Fibroblast of skin of right biceps (primary cell): ENCODE measurements at regions not wholly inside any gene's neighbourhood (a gene's known extent, or its start where the extent isn't known, plus 50 kb on each side); places are given as distances from the start of the nearest gene placed in this dataset.
"Not testable (repeated sequence)": the region's sequence is repeated elsewhere in the genome, so short reads cannot be mapped to it uniquely, and the experiment has no call there.

Experiments used
- DNase-seq: peaks from one replicate; pipeline ENCODE4 v3.0.0-alpha.2; 2013

DNA sequence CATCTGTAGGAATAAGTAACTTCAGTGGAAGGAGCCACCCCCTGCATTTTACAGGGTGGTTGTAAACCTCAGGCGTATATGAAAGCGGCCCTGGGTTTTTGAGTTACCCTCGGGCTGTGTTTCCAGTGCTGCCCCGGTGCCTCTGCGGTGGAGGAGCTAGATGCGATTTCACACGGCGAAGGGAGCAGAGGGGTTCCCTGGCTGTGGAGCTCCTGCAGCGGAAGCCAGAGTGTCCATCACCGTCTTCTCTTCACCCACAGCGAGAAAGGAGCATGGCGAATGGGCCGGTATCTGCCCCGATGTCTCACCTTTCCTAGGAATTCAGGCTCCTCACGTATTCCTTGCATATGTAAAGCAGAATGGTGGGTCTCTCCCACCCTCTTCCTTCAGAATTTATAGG lies 253.6 kb downstream of the THBS2 start:
- DNase-seq, result no peak

DNA sequence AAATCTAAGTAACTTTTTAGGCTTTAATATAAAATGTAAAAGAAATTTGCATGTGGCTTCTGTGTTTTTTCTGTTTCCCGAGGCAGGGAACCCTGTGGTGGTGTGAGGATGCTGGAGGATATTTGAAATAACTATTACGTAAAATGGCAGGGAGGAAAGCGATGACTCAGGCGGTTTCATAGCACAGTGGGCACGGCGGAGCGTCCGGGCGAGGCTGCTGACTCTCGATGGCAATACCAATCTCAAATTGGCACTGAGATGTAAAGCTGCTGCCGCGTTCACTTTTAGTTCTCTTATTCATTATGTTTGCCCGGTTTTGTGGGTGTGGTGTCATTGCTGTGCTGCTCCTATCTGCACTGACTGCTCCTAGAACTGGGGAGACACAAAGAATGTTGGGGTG lies 254.3 kb downstream of the THBS2 start:
- DNase-seq, result no peak

DNA sequence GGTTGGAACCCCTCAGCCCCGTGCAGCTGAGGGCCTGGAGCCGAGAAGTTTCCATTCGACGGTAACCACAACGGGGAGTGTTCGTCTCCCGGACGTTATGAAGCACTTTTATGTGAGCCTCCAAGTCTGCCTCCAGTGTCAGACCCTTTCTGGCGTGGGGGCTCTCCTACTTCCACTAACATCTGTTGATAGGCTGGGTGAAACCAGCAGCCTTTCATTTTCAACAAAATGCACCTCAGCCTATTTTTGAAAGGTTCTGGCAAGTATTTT lies 257.4 kb downstream of the THBS2 start:
- DNase-seq, result no peak

DNA sequence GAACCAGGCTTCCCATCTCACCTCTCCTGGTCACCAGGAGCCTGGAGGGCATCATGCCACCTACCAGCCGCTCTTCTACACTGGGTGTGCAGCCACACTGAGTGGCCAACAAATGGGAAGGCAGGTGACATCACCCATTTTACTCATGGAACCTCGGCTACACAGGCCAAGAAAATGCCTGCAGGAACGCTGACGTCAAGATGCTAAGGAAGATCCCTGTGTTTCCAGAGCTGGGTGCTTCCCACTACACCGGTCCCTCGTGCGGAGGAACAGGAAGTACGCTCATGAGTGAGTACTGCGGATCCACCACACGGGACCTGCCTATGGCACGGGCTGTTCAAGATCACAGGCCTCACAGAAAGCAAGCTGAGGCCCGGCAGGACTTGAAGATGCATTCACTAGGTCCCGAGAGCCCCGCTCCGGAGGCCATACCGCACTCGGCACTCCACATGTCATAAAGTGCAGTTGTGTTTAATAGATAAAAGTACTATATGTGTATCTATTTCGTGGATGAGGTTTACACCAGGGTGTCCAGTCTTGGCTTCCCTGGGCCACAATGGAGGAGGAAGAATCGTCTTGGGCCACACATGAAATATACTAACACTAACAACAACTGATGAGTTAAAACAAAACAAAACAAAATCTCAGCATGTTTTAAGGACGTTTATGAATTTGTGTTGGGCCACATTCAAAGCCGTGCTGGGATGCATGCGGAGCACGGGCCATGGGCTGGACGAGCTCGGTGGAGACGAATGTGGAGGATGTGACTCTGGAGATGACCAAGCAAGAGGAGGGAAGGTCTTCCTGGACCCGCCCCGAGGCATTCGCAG lies 257.9 kb downstream of the THBS2 start:
- no peak for DNase-seq

DNA sequence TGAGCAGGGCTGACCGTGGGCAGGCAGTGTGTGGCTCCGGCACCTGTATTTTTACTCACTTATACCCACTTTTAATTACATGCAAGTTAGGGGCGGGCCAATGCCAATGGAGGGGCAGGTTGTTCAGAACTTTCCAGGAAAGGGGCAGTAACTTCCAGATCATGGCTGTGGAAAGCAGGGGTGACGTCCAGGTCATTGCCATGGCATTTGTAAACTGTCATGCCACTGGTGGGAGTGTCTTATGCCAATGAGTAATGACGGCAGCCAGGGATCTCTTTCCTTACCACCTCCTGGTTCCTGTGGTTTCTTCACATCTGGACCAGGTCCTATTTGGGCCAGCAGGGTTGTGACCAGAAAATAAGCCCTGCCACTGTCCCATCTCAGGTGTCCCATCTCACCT lies 258.7 kb downstream of the THBS2 start:
- no peak for DNase-seq

DNA sequence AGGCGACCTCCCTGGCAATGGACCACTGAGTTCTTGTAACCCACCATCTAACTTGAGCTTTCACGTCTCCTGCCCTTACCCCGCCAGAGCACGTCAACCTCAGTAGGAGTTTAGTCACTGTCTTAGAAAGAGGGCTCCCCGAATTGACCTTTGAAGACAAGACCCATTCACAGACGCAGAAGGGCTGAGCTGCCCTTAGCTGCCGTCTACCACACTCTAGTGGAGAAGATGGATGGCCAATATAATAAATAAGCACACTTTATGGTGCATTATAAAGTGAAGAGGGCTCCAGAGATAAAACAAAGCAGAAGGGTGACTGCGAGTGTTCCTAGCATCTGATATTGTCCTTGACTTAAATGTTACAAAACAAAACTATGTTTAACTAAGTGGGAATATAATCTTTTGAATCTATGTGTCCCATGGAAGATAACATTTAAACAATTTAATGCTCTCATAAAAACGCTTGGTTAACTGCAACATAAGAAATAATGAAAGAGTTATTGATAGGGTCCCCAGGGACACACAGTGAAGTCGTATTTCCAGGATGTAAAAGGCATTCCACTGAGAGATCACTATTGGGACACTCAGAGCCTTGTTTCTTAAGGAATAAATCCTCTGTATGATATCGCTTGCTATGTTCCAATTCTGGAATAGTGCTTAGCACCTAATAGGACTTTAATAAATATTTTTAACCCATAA lies 261.1 kb downstream of the THBS2 start:
- DNase-seq, result no peak

DNA sequence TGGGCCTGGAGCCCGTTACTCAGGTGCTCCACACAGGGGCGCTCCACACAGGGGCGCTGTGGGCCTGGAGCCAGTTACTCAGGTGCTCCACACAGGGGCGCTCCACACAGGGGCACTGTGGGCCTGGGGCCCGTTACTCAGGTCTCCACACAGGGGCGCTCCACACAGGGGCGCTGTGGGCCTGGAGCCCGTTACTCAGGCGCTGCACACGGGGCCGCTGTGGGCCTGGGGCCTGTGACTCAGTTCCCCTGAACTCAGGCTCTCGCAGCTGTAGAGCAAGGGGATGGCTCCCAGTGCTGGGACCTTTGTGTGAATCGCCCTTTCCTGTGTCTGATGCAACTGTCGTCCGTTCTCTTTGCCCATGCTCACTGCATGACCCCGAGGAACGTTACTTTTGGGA lies 262.0 kb downstream of the THBS2 start:
- not testable (repeated sequence) for DNase-seq

DNA sequence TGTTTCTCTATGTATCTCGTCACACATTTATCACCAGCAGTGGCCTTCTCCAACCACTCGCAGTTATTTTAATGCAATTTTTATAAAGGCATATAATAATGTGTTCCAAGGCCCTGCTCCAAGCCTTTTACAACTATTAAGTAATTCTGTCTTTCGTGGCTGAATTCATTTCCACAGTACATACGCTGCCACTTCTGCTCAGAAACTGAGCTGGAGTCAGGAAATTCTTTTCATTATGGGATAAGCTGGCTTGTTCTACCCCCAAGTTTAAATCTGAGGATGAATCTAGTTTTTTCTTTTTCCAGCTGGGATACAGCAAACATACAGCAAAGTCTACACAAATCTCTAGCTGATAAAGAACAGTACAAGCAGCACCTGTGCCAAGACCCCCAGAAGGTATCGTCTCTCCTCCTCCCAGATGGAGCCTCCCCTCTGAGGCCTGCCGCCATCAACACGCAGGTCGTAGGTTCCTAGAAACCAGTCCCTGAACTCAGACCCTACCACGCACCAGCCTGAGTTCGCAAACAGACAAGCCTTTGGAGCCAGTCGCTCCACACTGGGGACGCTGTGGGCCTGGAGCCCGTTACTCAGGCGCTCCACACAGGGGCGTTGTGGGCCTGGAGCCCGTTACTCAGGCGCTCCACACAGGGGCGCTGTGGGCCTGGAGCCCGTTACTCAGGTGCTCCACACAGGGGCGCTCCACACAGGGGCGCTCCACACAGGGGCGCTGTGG lies 263.5 kb downstream of the THBS2 start:
- no peak for DNase-seq

DNA sequence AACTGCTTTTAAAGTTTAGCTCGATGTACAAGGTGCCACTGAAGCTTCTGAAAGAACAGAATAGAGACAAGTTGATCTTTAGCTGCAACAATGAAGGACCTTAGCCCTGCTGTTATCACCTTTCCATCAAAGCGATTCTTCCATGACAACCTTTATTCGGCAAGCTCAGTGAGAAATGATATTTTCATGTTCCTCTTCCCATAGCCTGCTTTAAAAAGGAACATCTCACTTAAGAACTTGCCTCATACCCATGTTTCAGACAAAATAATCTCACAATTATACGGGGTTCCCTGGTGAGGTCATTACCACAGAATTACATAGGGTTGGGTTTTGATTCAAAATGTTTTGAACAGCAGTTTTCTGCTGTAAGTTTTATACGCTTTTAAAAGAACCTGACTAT lies 264.2 kb downstream of the THBS2 start:
- no peak for DNase-seq

DNA sequence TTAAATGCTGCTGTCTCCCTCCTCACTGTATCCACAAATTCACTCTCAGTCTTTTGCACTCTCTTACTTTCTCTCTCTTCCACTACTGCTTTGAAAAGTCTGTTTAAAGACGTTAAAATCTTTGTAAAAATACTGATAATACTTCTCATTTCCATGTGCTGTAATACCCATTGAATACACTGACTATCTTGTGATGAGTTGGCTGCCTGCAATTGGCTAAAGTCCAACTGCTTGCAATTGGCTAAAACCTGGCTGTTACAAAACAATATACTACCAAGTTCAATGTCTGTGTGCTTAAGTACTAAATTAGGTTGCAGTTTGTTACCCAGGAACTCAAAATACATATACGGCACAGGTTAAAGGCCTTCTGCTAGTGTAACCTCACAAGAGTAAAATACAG lies 264.8 kb downstream of the THBS2 start:
- DNase-seq, result peak; percentile 16

DNA sequence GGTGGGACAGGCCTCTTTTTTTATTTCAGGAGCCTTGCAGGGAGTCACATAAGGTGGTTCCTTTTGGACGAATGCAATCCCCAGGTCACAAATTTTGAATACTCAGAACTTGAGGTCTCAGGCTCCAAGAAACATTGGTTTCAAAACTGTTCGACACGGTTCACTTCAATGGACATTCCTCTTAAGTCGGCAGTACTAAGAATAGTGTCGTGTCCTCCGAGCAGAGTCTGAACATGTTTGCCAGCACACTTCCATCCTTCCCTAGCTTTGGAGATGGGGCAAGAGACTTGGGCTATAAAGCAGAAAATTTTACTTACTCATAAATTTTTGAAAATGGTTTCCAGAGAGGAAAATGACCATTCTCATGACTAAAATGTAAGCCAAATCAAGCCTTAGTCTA lies 265.4 kb downstream of the THBS2 start:
- DNase-seq, result no peak

DNA sequence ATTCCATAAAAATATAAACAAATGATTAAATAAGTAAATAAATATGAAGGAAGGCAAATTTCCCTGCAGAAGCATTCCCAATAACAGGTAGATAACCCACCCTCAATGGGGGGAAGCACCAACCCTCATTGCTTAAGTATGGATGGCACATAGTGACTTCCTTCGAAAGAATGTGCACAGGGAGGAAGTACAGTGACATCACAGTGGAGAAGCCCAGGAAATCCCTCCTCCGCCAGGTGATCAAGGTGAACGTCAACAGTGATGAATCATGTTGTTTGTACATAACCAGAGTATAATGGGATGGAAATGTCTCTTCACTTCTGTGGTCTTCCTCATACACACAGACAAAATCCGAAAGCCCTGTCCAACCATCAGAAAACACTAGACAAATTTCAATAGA lies 267.9 kb downstream of the THBS2 start:
- DNase-seq, result no peak

DNA sequence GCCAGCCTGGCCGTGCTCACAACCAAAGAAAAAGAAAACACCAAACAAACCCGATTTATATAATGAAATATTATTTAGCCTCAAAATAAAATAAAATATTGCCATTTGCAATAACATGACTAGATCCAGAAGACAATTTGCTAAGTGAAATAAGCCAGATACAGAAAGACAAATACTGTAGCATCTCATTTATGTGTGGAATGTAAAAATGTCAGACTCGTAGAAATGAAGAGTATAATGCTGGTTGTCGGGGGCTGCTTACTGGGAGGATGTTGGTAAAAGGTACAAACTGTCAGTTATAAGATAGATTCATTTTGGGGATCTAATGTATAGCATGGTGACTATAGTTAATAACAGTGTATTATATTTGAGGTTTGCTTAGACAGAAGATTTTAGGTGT lies 269.7 kb downstream of the THBS2 start:
- DNase-seq, result no peak

DNA sequence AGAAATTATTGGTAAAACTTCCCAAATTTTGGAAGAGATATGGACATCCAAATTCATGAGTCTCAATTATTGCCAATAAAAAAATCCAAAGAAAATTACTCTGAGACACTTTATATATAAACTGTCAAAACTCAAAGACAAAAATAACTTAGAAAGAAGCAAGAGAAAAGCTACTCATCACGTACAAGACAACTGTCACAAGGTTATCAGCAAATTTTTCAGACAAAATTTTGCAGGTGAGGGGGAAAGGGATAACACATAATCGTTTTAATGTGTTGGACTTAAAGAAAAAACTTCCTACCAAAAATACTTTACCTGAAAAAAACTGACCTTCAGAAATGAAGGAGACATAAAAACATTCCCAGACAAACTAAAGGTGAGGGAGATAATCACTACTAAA lies 272.5 kb downstream of the THBS2 start:
- DNase-seq, result no peak

DNA sequence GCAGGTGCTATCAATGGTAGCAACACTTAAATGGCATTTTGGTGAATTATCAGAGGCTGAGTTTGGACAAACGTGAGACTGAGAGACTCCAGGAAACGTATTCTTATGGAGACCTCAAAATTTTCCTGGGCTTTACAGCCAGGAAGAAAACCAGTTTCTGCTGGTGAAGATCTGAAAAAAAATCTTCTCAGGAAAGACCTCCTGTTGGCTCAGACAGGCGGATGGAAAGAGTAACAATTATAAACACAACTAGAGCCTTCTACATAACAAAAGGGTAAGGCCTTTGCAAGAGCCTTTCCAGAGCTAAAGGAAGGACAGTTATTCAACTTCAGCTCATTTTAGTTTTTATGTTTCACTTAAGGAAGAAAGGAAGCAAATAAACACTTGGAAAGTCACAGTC lies 274.4 kb downstream of the THBS2 start:
- DNase-seq, result no peak

DNA sequence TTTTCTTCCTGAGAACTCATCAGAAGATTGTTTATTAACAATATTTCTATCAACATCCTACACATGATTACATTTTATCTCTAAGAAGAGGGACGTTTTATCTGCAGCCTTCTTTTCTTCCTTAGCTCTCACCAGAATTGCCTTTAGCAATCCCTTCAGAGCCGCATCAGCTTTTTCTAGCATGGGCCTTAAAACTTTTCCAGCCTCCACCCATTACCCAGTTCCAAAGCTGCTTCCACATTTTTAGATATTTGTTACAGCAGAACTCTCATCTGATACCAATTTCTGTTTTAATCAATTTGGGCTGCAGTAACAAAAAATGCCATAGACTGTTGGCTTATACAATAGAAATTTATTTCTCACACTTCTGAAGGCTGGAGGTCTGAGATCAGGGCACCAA lies 281.5 kb downstream of the THBS2 start:
- DNase-seq, result no peak

DNA sequence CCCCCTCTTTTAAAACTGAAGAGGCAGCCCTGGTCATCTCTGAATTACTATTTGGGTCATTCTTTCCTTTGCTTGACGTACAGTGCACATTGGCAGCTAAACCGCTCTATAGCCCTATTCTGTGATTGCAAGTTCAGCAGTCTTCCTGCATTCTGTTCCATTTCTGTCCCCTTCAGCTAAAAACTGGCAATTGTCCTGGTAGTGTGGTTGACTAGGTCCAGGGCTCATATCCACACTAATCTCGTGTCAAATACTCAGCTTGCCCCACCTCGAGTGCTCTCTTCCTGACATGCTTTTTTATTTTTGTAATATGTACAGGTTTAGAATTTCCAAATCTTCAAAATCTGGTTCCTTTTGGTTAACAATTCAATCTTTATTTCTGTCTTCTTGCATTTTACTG lies 282.1 kb downstream of the THBS2 start:
- DNase-seq, result no peak

DNA sequence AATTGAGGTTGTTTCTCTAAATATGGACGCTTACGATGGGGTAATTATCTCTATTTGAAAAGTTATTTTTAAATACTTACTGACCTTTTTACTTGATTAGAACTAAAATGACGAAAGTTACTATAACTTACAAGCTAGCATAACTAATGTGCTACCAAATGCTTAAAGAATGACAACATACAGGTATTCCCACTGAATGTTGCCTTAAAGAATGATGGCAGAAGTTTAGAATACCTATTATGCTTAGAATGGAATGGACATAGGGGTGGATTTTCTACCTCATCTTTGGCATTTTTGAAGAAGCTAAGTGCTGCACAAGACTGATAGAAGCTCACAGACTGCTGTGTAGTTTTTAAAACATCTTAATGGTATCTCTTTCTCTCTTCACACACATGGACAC lies 284.8 kb downstream of the THBS2 start:
- no peak for DNase-seq

DNA sequence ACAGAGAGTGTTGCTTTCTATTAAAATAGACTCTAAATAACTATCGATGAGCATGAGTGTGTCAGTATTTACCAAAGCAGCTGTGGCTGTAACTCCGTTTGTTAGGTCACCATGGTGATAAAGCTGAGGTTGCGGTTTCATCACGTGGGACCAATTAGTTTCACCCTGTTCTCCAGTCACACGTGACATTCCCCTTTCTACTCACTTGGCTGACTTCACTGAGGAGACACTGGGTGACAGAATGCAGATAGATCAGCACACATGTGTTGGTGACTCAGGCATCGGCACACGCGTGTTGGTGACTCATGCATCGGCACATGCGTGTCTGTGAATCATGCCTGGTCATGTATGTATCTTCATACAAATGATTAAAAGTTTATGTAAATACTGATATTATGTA lies 285.4 kb downstream of the THBS2 start:
- peak; percentile 96 for DNase-seq

DNA sequence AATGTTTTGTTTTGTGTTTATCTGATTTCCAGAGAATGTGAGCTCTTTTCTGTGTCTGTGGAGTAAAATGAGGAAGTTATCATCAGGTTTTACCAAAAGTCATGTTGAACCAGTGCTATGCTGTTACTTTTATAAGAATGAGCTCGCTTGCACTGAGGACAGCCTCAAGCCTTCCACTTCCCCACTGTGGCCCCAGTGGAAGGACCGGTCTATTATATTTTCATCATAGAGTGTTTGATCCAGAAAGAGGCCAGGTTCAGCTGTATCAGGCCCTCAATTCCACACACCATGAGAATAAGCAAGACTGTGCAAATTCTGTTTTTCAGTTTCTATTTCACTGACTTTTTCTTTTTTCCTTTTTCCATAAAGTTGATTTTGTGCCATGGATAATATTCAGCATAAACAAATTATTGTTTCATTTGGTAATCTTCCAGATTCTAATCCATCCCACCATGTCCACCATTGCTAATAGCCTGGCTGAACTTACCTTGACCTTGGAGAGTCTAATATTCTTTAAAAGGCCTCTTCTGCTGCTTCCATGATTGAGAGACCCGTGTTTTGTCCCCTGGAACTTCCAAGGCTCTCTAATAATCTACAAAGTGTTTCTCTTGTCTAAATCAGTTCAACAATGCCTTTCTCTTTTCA lies 286.2 kb downstream of the THBS2 start:
- no peak for DNase-seq

DNA sequence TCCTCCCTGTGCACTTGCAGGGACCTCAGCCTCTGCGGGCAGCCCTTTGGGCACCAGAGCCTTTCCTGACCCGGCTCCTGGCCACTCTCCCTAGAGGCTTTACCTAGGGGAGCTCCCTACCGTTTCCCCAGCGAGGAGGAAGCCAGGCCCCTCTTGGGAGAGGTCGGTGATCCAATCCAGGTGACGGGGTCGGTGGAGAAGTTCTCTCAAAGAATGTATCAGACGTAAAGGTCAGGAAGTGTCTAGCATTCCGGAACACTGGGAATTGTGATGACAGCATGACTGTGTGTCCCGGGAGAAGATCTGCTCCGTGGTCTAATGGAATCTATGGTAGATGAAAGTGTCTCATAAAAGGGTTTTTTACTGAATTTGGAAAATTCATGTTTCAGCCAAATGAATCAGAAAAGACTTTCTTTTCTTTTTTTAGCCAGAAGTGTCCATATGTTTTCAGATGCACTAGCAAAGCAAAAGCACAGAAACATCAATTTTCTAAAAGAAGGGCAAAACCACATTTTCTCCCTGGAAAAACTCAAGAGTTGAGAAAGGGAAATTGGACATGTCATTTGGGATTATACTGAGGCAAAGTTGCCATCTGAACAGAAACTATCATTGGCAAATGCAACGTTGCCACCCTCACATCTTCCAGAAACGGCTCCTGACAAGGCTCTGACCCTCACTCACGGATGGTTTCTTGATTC lies 289.4 kb downstream of the THBS2 start:
- DNase-seq, result peak; percentile 80

DNA sequence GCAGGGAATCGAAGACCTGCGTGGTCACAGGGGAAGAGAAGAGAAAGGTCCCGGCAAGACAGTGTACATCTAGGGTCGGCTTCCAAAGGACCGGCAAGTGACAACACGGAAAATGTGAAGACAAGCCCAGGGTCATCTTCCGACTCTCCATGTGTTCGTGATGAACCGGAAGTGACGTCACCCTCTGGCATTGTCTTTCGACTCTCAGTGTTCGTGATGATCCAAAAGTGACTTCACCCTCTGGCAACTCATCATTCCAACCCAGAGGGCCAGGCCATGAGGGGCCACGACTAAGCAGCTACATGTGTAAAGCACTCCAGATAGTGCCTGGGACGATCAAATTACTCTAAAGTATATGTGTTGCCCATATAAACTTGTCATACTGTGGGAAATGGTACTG lies 290.8 kb downstream of the THBS2 start:
- DNase-seq, result peak; percentile 67

DNA sequence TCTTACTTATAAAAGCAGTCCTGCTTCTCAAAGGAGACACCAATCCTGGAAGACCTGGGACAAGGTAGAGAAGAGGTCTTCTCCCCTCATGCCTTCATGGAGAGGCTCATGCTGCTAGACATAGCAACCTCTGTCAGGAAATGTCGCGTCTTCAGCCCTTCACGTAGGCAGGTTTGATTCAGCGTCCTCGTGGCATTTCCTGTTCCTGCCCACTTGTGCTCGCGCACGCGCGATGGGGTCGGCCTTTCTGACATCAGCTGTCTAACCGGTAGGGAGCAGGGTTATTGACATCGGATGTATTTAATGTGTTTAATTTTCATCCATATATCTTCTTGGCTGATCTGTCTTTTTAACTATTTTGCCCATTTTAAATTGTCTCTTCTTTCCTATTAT lies 292.4 kb downstream of the THBS2 start:
- DNase-seq, result no peak
